Endothelial cell (in vitro differentiated cells): ENCODE measurements at regions not wholly inside any gene's neighbourhood (a gene's known extent, or its start where the extent isn't known, plus 50 kb on each side); places are given as distances from the start of the nearest gene placed in this dataset.

Source experiments
- DNase-seq: peaks from one replicate; pipeline ENCODE4 v3.0.0; 2021; ENCODE audit warnings: low spot score
- H3K27ac Mint-ChIP-seq: one replicate; pipeline ENCODE4 v1.8.0; 2021; ENCODE audit warnings: mixed read lengths, inconsistent platforms; ENCODE audit not compliant: unreplicated experiment
- H3K27me3 Mint-ChIP-seq: one replicate; pipeline ENCODE4 v1.8.0; 2021; ENCODE audit warnings: mild to moderate bottlenecking, moderate library complexity, mixed read lengths, inconsistent platforms; ENCODE audit not compliant: unreplicated experiment
- H3K36me3 Mint-ChIP-seq: one replicate; pipeline ENCODE4 v1.8.0; 2021; ENCODE audit warnings: mild to moderate bottlenecking, low read depth, mixed read lengths, inconsistent platforms; ENCODE audit not compliant: unreplicated experiment
- H3K4me1 Mint-ChIP-seq: one replicate; pipeline ENCODE4 v1.8.0; 2021; ENCODE audit warnings: mild to moderate bottlenecking, mixed read lengths, inconsistent platforms; ENCODE audit not compliant: unreplicated experiment
- H3K4me3 Mint-ChIP-seq: one replicate; pipeline ENCODE4 v1.8.0; 2021; ENCODE audit warnings: mild to moderate bottlenecking, mixed read lengths, inconsistent platforms; ENCODE audit not compliant: unreplicated experiment
- H3K9me3 Mint-ChIP-seq: one replicate; pipeline ENCODE4 v1.8.0; 2021; ENCODE audit warnings: mixed read lengths, inconsistent platforms; ENCODE audit not compliant: unreplicated experiment
- CTCF ChIP-seq: fragments of 200-600 bp; sonication (generic); IDR thresholded peaks from one replicate; pipeline ENCODE4 v1.5.0; 2021; ENCODE audit warnings: antibody characterized with exemption; ENCODE audit not compliant: unreplicated experiment

GRCh38 chr4:157854819-157855218 is 318.0 kb downstream of the GASK1B start:
- Mint-ChIP-seq H3K9me3 (no peaks in the 10 kb centered on the region), H3K4me1 (peaks cover 14% of the 10 kb centered on the region), H3K36me3 (no peaks in the 10 kb centered on the region), H3K27ac (no peak overlapping the region), H3K27me3 (peaks cover 2% of the 10 kb centered on the region), H3K4me3 (no peak overlapping the region)
- no peak for DNase-seq
- no peak for TF ChIP-seq CTCF

GRCh38 chr4:157840648-157841047 is 332.2 kb downstream of the GASK1B start:
- H3K9me3 Mint-ChIP-seq, result no peaks in the 10 kb centered on the region
- H3K4me1 Mint-ChIP-seq, result no peaks in the 10 kb centered on the region
- H3K27me3 Mint-ChIP-seq, result no peaks in the 10 kb centered on the region
- no peak for DNase-seq
- no peak overlapping the region for H3K27ac Mint-ChIP-seq
- no peak for TF ChIP-seq CTCF
- no peaks in the 10 kb centered on the region for H3K36me3 Mint-ChIP-seq
- no peak overlapping the region for H3K4me3 Mint-ChIP-seq

GRCh38 chr4:157840034-157840433 is 332.8 kb downstream of the GASK1B start:
- H3K9me3 Mint-ChIP-seq, result no peaks in the 10 kb centered on the region

GRCh38 chr4:157838366-157838765 is 334.5 kb downstream of the GASK1B start:
- H3K4me1 Mint-ChIP-seq, result no peaks in the 10 kb centered on the region
- H3K9me3 Mint-ChIP-seq, result no peaks in the 10 kb centered on the region
- no peaks in the 10 kb centered on the region for H3K36me3 Mint-ChIP-seq
- peaks cover 1% of the 10 kb centered on the region for H3K27me3 Mint-ChIP-seq
- no peak overlapping the region for H3K4me3 Mint-ChIP-seq
- no peak overlapping the region for H3K27ac Mint-ChIP-seq
- TF ChIP-seq CTCF, result no peak
- no peak for DNase-seq

More at GRCh38 chr4:157840034-157840433, 332.8 kb downstream of the GASK1B start:
- H3K27me3 Mint-ChIP-seq, result no peaks in the 10 kb centered on the region
- H3K36me3 Mint-ChIP-seq, result no peaks in the 10 kb centered on the region
- TF ChIP-seq CTCF, result no peak
- H3K4me1 Mint-ChIP-seq, result no peaks in the 10 kb centered on the region
- no peak overlapping the region for H3K27ac Mint-ChIP-seq
- no peak for DNase-seq
- H3K4me3 Mint-ChIP-seq, result no peak overlapping the region

- DNase-seq, result no peak
- TF ChIP-seq CTCF, result no peak
- Mint-ChIP-seq H3K4me3 (no peak overlapping the region), H3K4me1 (no peaks in the 10 kb centered on the region), H3K9me3 (no peaks in the 10 kb centered on the region), H3K36me3 (no peaks in the 10 kb centered on the region), H3K27me3 (peaks cover 1% of the 10 kb centered on the region), H3K27ac (no peak overlapping the region)
These were observed 335.6 kb downstream of the GASK1B start for GRCh38 chr4:157837071-157837703.
